ENCODE measurements at regions not wholly inside any gene's neighbourhood (a gene's known extent, or its start where the extent isn't known, plus 50 kb on each side); places are given as distances from the start of the nearest gene placed in this dataset.
A peak's percentile ranks its signal among the peaks of the same experiment; 100 is the strongest.
"Not testable (repeated sequence)": the region's sequence is repeated elsewhere in the genome, so short reads cannot be mapped to it uniquely, and the experiment has no call there.

GRCh38 chr20:30499123-30499522 is 758.3 kb upstream of the DEFB115 start:
- H3K4me1 ChIP-seq, result peaks cover 0 to 13% (median 0%) of the 10 kb centered on the region in 3 donors
- peaks cover 55% of the 10 kb centered on the region for H3K27me3 ChIP-seq
- no peak overlapping the region for H3K27ac ChIP-seq
- WGBS, 2 donors (ENCODE audit: low coverage in 1 of 2), result 18 to 67% methylated on average over 1 of the region's 1 CpG
- H3K36me3 ChIP-seq, result no peaks in the 10 kb centered on the region
- TF ChIP-seq POLR2A (IDR thresholded peaks at IDR 0.05) (no peak), EP300 (IDR thresholded peaks at IDR 0.05) (no peak), POLR2AphosphoS5 (IDR thresholded peaks at IDR 0.05) (no peak), CTCF (IDR thresholded peaks at IDR 0.05) (no peak)
- H3K9me3 ChIP-seq, result no peaks in the 10 kb centered on the region
- no peak overlapping the region for H3K4me3 ChIP-seq
- no peak for ATAC-seq

GRCh38 chr20:30499716-30500446 is 757.6 kb upstream of the DEFB115 start:
- not testable (repeated sequence) for H3K36me3 ChIP-seq, H3K4me3 ChIP-seq, H3K9me3 ChIP-seq, H3K27ac ChIP-seq, ATAC-seq
- 9 to 73% methylated on average over 6 to 10 of the region's 26 CpGs for WGBS, 2 donors (ENCODE audit: low coverage in 1 of 2)
- peaks cover 0 to 13% (median 0%) of the 10 kb centered on the region in 3 donors for H3K4me1 ChIP-seq
- H3K27me3 ChIP-seq, result peaks cover 55% of the 10 kb centered on the region

- not testable (repeated sequence) for ATAC-seq, H3K4me3 ChIP-seq, H3K9me3 ChIP-seq, H3K27ac ChIP-seq, H3K36me3 ChIP-seq
- WGBS, 2 donors (ENCODE audit: low coverage in 1 of 2), result 1% methylated on average over 9 of the region's 11 CpGs; no CpG with 5 or more reads in 1 of the 2 donors
- TF ChIP-seq CTCF (IDR thresholded peaks at IDR 0.05), result peak in 3 of 4 experiments; percentile 5 to 71 (median 53)
- Histone ChIP-seq H3K4me1 (peaks cover 0 to 13% (median 0%) of the 10 kb centered on the region in 3 donors), H3K27me3 (peaks cover 55% of the 10 kb centered on the region)
These were observed 757.0 kb upstream of the DEFB115 start for GRCh38 chr20:30500447-30500820.

GRCh38 chr20:30500829-30501440 is 756.5 kb upstream of the DEFB115 start:
- Histone ChIP-seq H3K36me3 (no peaks in the 10 kb centered on the region), H3K9me3 (no peaks in the 10 kb centered on the region), H3K27ac (no peak overlapping the region), H3K27me3 (peaks cover 55% of the 10 kb centered on the region), H3K4me1 (peaks cover 0 to 13% (median 0%) of the 10 kb centered on the region in 3 donors), H3K4me3 (no peak overlapping the region)
- WGBS, 2 donors (ENCODE audit: low coverage in 1 of 2), result 62 to 82% methylated on average over 8 of the region's 23 CpGs
- no peak for TF ChIP-seq CTCF (IDR thresholded peaks at IDR 0.05)
- TF ChIP-seq EP300 (IDR thresholded peaks at IDR 0.05), result no peak
- no peak for TF ChIP-seq POLR2A (IDR thresholded peaks at IDR 0.05)
- no peak for TF ChIP-seq POLR2AphosphoS5 (IDR thresholded peaks at IDR 0.05)
- no peak for ATAC-seq

GRCh38 chr20:30502670-30503069 is 754.8 kb upstream of the DEFB115 start:
- Histone ChIP-seq H3K4me1 (peaks cover 0 to 13% (median 0%) of the 10 kb centered on the region in 3 donors), H3K4me3 (no peak overlapping the region), H3K27me3 (peaks cover 42% of the 10 kb centered on the region), H3K9me3 (no peaks in the 10 kb centered on the region), H3K36me3 (no peaks in the 10 kb centered on the region), H3K27ac (no peak overlapping the region)
- ATAC-seq, result no peak
- no peak for TF ChIP-seq EP300 (IDR thresholded peaks at IDR 0.05)

GRCh38 chr20:30503204-30503603 is 754.3 kb upstream of the DEFB115 start:
- peaks cover 39% of the 10 kb centered on the region for H3K27me3 ChIP-seq
- ATAC-seq, H3K9me3 ChIP-seq, H3K27ac ChIP-seq, H3K36me3 ChIP-seq, H3K4me3 ChIP-seq: not testable (repeated sequence)
- peaks cover 0 to 13% (median 0%) of the 10 kb centered on the region in 3 donors for H3K4me1 ChIP-seq
- WGBS, 2 donors (ENCODE audit: low coverage in 1 of 2), result 64% methylated on average over 1 of the region's 1 CpG; no CpG with 5 or more reads in 1 of the 2 donors
